CD14-positive monocyte (primary cell): ENCODE measurements at regions not wholly inside any gene's neighbourhood (a gene's known extent, or its start where the extent isn't known, plus 50 kb on each side); places are given as distances from the start of the nearest gene placed in this dataset.

Experiments
- DNase-seq, 3 donors: peaks; one replicate each; pipeline ENCODE4 v3.0.0-alpha.2; 2011 to 2022
- H2AFZ ChIP-seq: 2 replicates; pipeline ENCODE4 v1.6.0; 2012; ENCODE audit warnings: mild to moderate bottlenecking, low read depth, low read length, inconsistent platforms; ENCODE audit not compliant: insufficient read depth, poor library complexity, severe bottlenecking
- H3K27ac ChIP-seq, 2 donors: 1 replicate in 1 of 2; 2 replicates in 1 of 2; pipeline ENCODE4 v1.5.1; 2012 to 2013; ENCODE audit warnings: low read length in 2 of 2, control low read depth in 1 of 2, inconsistent platforms in 1 of 2, low read depth in 1 of 2, mild to moderate bottlenecking in 1 of 2
- H3K27me3 ChIP-seq, 2 donors: one replicate each; pipeline versions ENCODE4 v1.6.0 to v1.6.1; 2011 to 2013; ENCODE audit warnings: low read length in 2 of 2; ENCODE audit not compliant: control insufficient read depth in 2 of 2, insufficient read depth in 2 of 2
- H3K36me3 ChIP-seq, 2 donors: replicated peaks in 1 of 2; 1 replicate in 1 of 2; 2 replicates in 1 of 2; pipeline versions ENCODE4 v1.5.1 to v1.6.1; 2012 to 2013; ENCODE audit warnings: low read length in 2 of 2, control low read depth in 1 of 2, inconsistent platforms in 1 of 2, mild to moderate bottlenecking in 1 of 2; ENCODE audit not compliant: insufficient read depth in 2 of 2, control insufficient read depth in 1 of 2
- H3K4me1 ChIP-seq, 2 donors: 1 replicate in 1 of 2; 2 replicates in 1 of 2; pipeline versions ENCODE4 v1.5.1 to v1.6.1; 2012 to 2013; ENCODE audit warnings: low read length in 2 of 2, control low read depth in 1 of 2, inconsistent platforms in 1 of 2, mild to moderate bottlenecking in 1 of 2, moderate library complexity in 1 of 2; ENCODE audit not compliant: insufficient read depth in 2 of 2, control insufficient read depth in 1 of 2
- H3K4me2 ChIP-seq: replicated peaks from 2 replicates; pipeline ENCODE3; 2012; ENCODE audit warnings: low read length, moderate library complexity, mild to moderate bottlenecking; ENCODE audit not compliant: poor library complexity, severe bottlenecking; ENCODE audit errors: extremely low read depth
- H3K4me3 ChIP-seq, 3 experiments: fragments of 200-600 bp in 1 of 3; sonication (generic) in 1 of 3; replicated peaks in 1 of 3; 1 replicate in 2 of 3; 2 replicates in 1 of 3; pipeline ENCODE4 v1.5.1; 2011 to 2013; ENCODE audit warnings: low read length in 3 of 3, mild to moderate bottlenecking in 3 of 3, control low read depth in 2 of 3, low read depth in 2 of 3, inconsistent platforms in 1 of 3, moderate library complexity in 1 of 3
- H3K79me2 ChIP-seq: 2 replicates; pipeline ENCODE4 v1.6.0; 2012; ENCODE audit warnings: mild to moderate bottlenecking, control low read depth, inconsistent platforms, low read length, moderate library complexity; ENCODE audit not compliant: insufficient read depth
- H3K9ac ChIP-seq: 2 replicates; pipeline ENCODE4 v1.6.0; 2017; ENCODE audit warnings: low read length, mild to moderate bottlenecking; ENCODE audit not compliant: insufficient read depth, poor library complexity, severe bottlenecking
- H3K9me3 ChIP-seq, 2 donors: replicated peaks in 1 of 2; 1 replicate in 1 of 2; 2 replicates in 1 of 2; pipeline versions ENCODE4 v1.5.1 to v1.6.1; 2012 to 2013; ENCODE audit warnings: low read length in 2 of 2, control low read depth in 1 of 2; ENCODE audit not compliant: control insufficient read depth in 1 of 2, insufficient read depth in 1 of 2
- H4K20me1 ChIP-seq: 2 replicates; pipeline ENCODE4 v1.6.0; 2012; ENCODE audit warnings: mild to moderate bottlenecking, low read length, control low read depth, moderate library complexity; ENCODE audit not compliant: insufficient read depth
- H3K27ac Mint-ChIP-seq, 7 donors: one replicate each; pipeline ENCODE4 v1.8.0; 2020; ENCODE audit warnings: mild to moderate bottlenecking in 7 of 7, mixed read lengths in 7 of 7, moderate library complexity in 6 of 7, inconsistent platforms in 2 of 7
- H3K27me3 Mint-ChIP-seq, 3 donors: one replicate each; pipeline ENCODE4 v1.8.0; 2021 to 2022; ENCODE audit warnings: low read depth in 3 of 3, mild to moderate bottlenecking in 3 of 3, mixed read lengths in 3 of 3, moderate library complexity in 3 of 3, inconsistent platforms in 1 of 3
- H3K36me3 Mint-ChIP-seq, 2 donors: one replicate each; pipeline ENCODE4 v1.8.0; 2020; ENCODE audit warnings: mixed read lengths in 2 of 2, inconsistent platforms in 1 of 2, mild to moderate bottlenecking in 1 of 2
- H3K4me1 Mint-ChIP-seq: one replicate; pipeline ENCODE4 v1.8.0; 2020; ENCODE audit warnings: mild to moderate bottlenecking, mixed read lengths
- H3K4me3 Mint-ChIP-seq, 2 donors: one replicate each; pipeline ENCODE4 v1.8.0; 2020; ENCODE audit warnings: mild to moderate bottlenecking in 2 of 2, mixed read lengths in 2 of 2, moderate library complexity in 1 of 2
- H3K9me3 Mint-ChIP-seq, 7 donors: one replicate each; pipeline ENCODE4 v1.8.0; 2020 to 2022; ENCODE audit warnings: mixed read lengths in 7 of 7, mild to moderate bottlenecking in 6 of 7, moderate library complexity in 6 of 7, inconsistent platforms in 2 of 7
- CTCF ChIP-seq: fragments of 200-600 bp; IDR thresholded peaks from one replicate; pipeline ENCODE4 v1.8.0; 2022; ENCODE audit warnings: antibody characterized with exemption, mild to moderate bottlenecking
- WGBS: methylation state at CpG from one replicate; pipeline ENCODE4 v1.1.5; 2013; ENCODE audit warnings: missing lambda C conversion rate; ENCODE audit not compliant: insufficient coverage; 5-methylcytosine and 5-hydroxymethylcytosine counted together
- intact Hi-C, 2 donors: fragments of 100-400 bp; cut with micrococcal nuclease; formaldehyde crosslinking; loops; one replicate each; pipeline versions ENCODE4 v1.15.0 to v1.15.1; 2023

GRCh38 chr12:126952096-126953007 lies 1314.6 kb upstream of the TMEM132C start:
- Histone ChIP-seq H3K4me1 (no peaks in the 10 kb centered on the region), H3K36me3 (no peaks in the 10 kb centered on the region), H3K27ac (no peak overlapping the region), H3K4me2 (no peak overlapping the region), H3K9ac (no peak overlapping the region), H3K79me2 (no peaks in the 10 kb centered on the region), H3K27me3 (no peaks in the 10 kb centered on the region), H2AFZ (no peak overlapping the region), H4K20me1 (no peaks in the 10 kb centered on the region), H3K4me3 (no peak overlapping the region), H3K9me3 (no peaks in the 10 kb centered on the region)
- no peak for DNase-seq
- H3K27me3 Mint-ChIP-seq, result peaks cover 0 to 3% (median 2%) of the 10 kb centered on the region in 3 donors
- TF ChIP-seq CTCF, result no peak
- no peak overlapping the region for H3K4me3 Mint-ChIP-seq
- H3K36me3 Mint-ChIP-seq, result no peaks in the 10 kb centered on the region
- peaks cover 0 to 5% (median 3%) of the 10 kb centered on the region in 7 donors for H3K9me3 Mint-ChIP-seq
- intact Hi-C loops, result no loop called here
- no peaks in the 10 kb centered on the region for H3K4me1 Mint-ChIP-seq
- H3K27ac Mint-ChIP-seq, result no peak overlapping the region
- no CpG with 5 or more reads among the region's 8 CpGs for WGBS

GRCh38 chr12:126953365-126953889 lies 1313.5 kb upstream of the TMEM132C start:
- Mint-ChIP-seq H3K27ac (no peak overlapping the region), H3K4me1 (no peaks in the 10 kb centered on the region), H3K36me3 (no peaks in the 10 kb centered on the region), H3K27me3 (peaks cover 0 to 2% (median 0%) of the 10 kb centered on the region in 3 donors), H3K9me3 (peaks cover 0 to 5% (median 2%) of the 10 kb centered on the region in 7 donors), H3K4me3 (no peak overlapping the region)
- Histone ChIP-seq H2AFZ (no peak overlapping the region), H3K79me2 (no peaks in the 10 kb centered on the region), H3K27ac (no peak overlapping the region), H3K4me2 (no peak overlapping the region), H4K20me1 (no peaks in the 10 kb centered on the region), H3K27me3 (no peaks in the 10 kb centered on the region), H3K4me3 (no peak overlapping the region), H3K9ac (no peak overlapping the region), H3K4me1 (no peaks in the 10 kb centered on the region), H3K9me3 (no peaks in the 10 kb centered on the region), H3K36me3 (no peaks in the 10 kb centered on the region)
- no peak for TF ChIP-seq CTCF
- intact Hi-C loops, result no loop called here
- DNase-seq, result no peak
- 92% methylated on average over 2 of the region's 7 CpGs for WGBS
